Hepatocyte (in vitro differentiated cells): ENCODE measurements at regions not wholly inside any gene's neighbourhood (a gene's known extent, or its start where the extent isn't known, plus 50 kb on each side); places are given as distances from the start of the nearest gene placed in this dataset.

Experiments used
- CTCF ChIP-seq: fragments of 200-600 bp; sonication (generic); IDR thresholded peaks from 2 replicates; pipeline ENCODE4 v1.5.1; 2016; ENCODE audit warnings: antibody characterized with exemption, mild to moderate bottlenecking; ENCODE audit not compliant: poor library complexity
- EZH2 ChIP-seq: fragments of 200-600 bp; sonication (generic); IDR thresholded peaks from 2 replicates; pipeline ENCODE4 v1.6.1; 2016; ENCODE audit warnings: antibody characterized with exemption, mild to moderate bottlenecking, borderline replicate concordance
- EZH2phosphoT487 ChIP-seq: fragments of 200-600 bp; sonication (generic); IDR thresholded peaks from one replicate; pipeline ENCODE4 v1.6.1; 2018; ENCODE audit warnings: antibody characterized with exemption, mild to moderate bottlenecking, low read depth, moderate library complexity; ENCODE audit not compliant: unreplicated experiment, severe bottlenecking

GRCh38 chr2:175612280-175612679, 389.8 kb downstream of the LNPK start:
- TF ChIP-seq CTCF, result no peak
- TF ChIP-seq EZH2, result no peak
- no peak for TF ChIP-seq EZH2phosphoT487
